SHP77 (cell line): ENCODE measurements at regions not wholly inside any gene's neighbourhood (a gene's known extent, or its start where the extent isn't known, plus 50 kb on each side); places are given as distances from the start of the nearest gene placed in this dataset.

Experiments
- DNase-seq, 2 experiments: peaks; one replicate each; lab custom pipeline; 2025; lab: John Stamatoyannopoulos, UW

DNA sequence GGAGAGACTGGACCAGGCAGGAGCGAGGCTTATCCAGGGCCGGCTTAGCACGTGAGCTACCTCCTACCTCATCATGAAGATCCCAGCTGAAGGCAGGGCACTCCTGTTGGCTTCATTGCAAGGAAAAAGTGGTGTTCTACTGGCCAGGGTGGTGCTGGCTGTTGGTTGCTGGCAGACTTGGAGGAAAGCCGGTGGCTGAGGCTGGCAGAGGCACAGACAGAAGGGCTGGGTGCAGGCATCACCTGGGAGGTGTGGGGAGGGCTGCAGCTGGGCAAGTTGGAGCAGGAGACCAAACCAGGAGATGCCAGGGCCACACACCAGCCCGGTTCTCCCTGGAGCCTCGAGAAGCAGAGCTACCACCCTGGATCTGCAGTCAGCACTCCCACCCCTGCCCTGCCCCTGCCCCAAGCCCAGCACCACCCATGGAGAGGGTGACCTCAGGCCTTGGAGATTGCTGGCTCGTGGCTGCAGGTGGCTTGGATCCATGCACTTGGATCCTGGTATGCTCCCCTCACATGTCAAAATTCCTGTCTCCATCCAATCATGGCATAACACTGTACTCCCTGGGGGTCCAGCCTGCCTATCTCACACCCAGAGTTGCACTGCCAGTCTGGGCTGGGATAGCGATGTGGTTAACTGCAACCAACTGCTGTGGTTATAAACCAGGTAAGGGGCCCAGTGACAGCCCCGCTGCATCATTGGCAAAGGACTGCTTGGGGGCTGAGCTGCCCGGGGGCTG, 49.7 kb downstream of the GLI2 start:
- DNase-seq: no peak

DNA sequence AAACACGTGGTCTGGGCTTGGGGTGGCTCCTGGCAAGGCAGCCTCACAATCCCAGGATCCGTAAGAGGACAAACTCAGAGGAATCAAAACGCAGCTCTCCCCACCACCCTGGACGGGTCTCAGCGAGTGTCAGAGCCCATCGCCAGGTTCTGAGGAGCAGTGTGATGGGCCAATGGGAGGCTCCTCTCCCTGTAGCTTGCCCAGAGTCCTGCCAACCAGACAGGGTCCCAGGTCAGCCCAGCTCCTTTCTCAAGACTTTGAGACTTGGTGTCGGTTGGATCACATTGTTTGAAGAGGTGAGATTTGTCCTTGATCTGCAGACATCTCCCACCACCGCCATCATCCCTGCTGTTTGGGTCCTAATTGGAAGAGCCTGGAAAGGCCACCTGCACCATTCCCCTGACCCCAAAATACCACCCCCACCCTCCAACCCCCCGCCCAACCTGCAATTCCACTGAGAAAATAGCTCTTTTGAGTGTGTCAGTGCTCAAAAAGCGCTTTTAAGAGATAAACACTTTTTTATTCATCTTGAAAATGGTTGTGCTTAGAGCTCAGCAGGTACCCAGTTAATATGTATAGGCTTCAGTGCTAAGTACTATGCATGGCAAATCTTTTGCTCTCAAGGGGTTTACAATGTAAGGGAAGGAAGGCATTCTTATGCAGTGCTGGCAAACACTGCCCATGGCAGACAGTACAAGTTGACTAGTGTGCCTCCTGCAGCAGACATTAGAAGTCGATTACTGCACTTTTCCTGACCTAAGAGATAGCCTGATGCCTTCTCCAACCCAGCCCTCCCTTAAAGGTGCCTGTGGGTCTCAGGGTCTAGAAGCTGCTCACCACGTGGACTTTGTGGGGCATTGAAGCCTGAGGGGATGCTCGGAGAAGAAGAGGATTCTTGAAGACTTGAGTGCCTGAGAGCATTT, 50.6 kb downstream of the GLI2 start:
- no peak for DNase-seq

DNA sequence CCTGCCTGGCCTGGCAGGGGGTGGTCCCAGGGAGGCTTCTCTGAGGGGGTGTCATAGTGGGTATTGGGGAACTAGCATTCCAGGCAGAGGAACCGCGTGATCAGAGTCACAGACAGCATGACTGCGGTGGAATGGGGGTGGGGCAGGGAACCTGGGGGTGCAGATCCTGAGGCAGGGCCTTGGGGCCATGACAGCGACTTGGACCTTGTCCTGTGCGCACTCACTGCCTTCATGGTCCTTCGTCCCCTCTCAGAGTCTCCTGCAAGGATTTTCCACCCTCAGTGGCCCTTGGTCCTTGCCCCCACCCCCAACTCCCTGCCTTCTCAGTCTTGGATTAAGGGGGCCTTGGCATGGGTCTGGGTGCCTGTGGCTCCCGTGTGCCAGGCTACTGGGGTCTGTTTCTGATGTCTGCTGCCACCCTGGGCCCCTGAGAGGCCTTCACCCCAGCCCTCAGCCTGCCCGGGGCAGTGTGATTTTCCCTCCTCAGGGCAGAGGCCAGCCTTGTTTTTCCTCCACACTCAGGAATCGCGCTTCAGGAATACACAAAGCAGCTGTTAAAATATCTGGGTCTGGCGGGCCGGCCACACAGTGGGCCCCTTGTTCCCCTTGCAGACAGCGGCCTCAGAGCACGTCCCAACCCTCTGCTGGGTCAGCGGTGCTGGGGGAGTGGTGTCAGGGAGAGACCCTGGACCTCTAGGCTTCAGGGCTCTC, 51.6 kb downstream of the GLI2 start:
- no peak for DNase-seq

DNA sequence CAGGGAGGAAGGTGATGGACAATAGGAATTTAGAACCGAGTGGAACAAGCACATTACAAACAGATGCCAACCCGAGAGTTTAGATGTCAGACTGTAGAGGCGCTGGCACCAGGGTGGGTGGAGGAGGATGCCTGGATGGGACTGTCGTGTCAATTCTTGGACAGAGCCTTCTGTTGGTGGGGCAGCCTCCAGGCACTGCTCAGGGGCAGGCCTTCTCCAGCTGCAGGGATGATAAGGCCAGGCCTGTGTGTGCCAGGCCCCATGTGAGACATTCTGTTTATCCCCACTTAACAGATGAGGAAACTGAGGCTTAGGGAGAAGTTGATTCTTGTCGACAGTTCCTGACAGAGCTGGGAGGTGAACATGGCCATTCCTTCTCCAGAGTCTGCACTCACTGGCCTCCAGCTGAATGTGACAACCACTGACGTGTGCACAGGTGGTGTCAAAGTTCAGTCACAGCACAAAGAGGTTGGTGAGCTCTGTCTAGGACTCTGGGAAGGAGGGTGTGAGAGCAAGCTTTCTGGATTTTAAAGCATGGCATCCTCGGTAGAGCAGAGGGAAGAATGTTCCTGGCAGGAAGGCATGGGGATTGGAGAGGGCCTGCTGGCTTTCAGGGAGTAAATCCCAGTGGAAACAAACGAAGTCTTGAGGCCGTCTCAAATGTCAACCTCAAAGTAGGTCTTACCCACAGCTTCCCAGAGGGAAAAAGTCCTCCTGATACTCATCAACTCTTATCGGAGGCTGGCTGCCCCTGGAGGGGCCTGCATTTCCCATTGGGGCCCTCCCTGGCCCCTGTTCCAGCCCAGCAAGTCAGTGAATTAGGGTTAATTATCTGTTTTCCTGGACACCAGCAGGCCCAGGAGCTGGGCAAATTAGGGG, 52.4 kb downstream of the GLI2 start:
- DNase-seq: no peak

DNA sequence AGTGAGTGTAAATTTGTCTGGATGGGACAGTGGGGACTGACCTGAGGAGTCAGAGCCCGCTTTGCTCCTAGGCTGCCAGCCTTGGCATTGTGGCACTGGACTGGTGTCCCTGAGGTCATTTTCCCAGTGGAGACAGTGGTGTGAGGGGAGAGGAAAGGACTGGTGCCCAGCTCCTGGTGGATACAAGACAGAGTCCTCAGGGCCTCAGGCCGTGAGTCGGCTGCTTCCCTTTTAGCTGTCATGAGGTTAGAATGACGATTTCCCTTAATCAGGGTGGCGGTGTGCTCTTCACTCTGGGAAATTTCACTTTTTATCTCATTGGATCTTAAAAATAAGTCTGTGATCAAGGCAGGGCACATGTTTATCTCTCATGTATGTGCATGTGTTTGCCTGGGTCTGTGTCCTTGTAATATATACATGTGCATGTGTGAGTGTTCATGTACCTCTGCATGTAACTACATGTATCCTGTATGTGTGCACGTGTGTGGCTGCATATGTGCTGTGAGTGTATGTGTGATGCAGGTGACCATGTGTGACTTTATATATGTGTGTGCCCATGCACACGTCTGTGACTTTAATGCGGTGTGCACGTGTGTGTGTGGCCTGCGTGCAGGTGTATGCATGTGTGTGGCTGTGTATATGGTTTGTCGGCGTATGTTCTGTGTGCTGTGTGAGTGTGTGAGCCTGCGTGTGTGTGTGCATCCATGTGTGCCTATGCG, 55.7 kb downstream of the GLI2 start:
- no peak for DNase-seq

DNA sequence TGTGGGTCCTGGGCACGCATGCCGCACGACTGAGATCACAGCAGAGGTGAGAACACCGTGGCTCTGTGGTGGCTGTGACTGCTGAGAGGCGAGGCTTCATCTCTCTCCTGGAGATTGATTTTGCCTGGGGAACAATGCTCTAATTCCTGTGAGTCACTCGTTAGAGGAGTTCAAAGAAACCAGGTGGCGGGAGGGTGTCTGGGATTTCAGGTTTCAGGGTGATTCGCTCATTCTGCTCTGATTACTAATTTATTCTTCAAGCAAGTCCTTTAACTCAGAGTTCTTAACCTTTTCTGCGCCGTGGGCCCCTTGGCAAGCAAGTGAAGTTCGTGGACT, 56.3 kb downstream of the GLI2 start:
- no peak for DNase-seq

DNA sequence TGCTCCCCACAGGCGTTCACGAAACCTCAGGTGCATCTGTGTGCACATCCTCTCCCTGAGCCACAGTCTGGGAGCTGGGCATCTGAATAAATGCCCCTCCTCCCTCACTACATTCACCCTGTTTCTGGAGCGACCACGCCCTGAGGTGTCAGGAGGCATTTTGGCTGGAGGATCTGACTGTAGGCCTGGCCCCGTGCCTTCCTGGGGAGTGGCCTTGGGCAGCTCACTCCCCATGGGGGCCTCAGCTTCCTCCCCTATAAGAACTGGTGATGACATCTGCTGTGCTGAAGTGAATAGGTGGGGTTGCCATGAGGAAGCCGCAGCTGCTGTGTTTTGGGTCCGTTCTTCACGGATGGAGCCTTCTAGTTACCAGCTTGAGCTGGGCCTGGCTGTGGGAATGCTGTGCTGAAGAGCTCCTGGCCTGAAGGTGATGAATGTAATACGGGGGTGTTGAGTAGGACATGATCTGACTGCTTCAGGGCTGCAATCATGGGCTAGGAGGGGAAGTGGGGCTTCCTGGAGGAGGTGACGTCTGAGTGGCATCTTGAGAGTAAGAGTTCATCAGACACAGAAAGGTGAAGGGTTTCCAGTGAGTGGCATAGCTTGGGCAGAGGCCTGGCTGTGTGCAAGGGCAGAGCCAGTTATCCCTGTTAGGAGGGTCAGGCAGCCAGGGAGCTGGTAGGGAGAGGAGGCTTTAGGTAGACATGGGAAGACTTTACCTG, 58.2 kb downstream of the GLI2 start:
- DNase-seq: no peak

DNA sequence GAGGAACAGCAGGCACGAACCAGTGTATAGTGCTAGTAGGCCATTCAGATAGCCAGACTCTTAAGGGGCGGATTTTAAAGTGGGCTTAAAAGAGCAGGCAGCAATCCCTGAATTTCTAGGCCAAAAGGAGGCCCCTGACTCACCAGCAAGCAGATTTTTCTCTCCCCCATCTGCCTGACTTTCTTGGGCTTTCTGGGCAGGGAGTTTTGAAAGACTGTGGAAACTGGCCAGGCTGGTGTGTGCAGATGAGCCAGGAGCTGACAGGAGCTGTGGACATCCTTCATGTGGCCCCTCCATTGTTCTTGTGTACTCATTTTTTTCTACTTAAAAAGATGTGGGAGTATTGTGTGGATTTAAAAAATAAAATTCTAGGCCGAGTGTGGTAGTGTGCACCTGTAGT, 59.0 kb downstream of the GLI2 start:
- DNase-seq: no peak

DNA sequence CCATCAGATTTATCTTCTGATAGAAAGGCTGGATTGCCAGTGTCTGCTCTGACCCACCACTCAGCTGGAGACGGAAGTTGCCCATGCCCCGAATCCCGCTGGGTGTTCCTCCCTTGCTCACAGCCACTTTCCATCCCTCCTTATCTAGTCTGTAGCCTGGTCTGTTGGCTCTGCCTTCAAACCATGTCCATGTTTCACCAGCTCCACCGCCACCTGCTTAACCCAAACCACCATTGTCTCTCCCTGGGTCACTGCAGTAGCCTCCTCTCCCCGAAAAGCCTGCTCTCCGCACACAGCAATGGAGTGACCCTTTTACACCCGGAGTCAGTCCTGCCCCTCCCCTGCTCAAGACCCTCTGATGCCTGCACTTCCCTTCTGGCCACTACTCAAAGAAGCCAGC, 60.4 kb downstream of the GLI2 start:
- DNase-seq: no peak

DNA sequence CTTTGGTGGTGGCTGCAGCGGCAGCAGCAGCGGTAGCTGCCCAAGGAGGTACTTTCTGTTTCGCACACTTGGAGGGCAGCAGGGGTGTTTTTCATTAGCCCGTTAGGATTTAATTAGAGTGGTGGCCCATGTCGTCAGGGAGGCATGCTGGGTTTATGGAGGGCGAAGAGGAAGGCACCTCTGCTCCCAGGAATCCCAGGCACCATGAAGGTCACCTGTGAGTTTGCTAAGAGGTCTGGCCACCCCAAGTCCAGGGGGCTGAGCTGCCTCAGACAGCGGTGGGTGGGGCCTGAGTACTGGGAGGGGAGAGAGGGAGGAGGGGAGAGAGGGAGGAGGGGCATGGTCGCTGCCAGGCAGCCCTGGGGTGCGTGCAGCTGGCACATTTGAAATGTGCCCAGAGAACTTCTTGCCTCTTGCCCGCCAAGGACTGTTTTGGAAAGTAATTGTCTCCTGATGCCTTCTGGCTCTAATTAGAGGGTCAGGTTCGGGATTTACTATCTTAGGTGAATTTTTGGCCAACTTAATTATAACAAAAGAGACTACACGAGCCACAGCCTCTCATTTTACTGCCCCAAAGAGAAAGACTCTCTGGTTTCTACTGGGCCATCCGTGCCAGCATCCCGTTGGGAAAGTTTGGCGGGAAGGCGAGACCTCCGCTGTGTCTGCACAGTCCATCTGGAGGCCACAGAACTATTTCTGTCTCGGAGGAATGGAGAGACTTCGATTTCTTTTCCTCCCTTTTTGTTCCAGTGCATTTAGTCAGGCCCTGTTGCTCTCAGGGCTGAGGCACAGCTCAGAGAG, 62.0 kb downstream of the GLI2 start:
- no peak for DNase-seq

DNA sequence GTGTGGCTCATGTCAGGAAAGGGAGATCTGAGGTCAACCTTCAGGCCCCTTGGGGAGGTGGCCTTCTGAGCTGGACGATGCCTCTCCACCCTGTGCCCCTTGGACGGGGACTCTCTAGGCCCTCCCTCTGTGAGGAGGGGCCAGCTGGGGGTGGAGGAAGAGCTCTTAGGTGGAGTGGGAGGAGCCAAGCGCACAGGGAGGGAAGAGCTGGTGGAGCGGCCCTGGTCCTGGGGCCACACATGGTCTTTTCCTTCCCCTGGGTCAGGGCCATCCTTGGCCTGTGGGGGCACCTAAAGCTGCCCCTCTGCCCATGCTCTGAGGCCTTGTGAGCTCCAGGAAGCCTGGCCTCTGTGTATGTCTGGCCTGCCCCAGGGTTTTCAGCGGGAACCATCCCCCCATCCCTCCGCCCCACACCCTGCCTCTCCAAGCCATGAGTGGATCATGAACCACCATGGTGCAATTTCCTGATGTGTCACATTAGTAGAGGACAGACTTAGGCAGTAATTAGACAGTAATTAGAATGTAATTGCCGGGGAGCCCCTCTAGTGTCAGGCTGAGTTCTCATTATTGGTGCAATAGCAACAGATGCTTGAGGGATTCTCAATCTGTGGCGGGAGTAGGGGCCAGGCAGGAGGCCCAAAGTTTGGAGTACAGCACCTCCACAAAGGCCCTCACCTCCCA, 63.0 kb downstream of the GLI2 start:
- DNase-seq: no peak

DNA sequence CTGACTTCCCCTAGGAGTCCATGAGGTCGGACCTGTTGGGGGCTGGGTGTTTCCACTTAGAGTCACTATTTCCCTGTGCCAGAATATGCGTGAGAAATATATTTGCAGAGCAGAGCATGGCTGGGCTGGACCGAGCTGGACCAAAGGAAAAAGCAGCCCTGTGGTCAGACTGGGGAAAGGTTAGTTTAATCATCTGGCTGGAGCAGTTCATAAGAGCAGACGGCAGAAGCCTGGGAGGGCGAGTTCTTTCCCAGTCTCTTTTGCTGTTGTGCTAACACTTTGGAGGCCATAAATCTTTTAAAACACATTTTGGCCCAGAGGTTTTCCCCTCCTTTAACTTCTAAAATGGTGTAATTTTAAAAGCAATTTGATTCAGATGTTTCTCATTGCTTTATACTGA, 66.5 kb downstream of the GLI2 start:
- DNase-seq: no peak

DNA sequence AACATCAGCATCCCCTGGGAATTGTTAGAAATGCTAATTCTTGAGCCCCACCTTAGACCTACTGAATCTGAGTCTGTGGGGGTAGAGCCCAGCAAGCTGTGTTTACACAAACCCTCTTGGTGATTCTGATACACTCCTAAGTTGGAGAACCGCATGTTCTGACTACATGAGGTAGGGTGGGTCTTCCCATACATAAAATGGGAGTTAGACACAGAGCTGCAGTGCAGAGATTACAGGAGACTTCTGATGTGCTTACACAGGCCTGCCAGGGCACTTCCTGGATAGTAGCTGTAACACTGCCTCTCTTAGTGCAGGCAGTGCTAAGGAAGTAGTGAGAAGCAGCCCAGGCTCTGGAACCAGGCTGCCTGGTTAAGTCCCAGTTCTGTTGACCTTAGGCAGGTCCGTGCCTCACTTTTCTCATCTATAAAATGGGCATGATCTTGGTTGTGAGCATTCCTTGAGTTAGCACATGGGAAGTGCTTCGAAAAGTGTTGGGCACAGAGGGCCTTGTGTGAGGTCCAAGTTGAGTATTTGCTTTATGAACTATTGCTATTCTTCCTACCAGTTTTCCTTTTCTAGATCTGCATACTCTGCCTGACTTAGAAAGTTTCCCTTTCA, 67.3 kb downstream of the GLI2 start:
- DNase-seq: no peak

DNA sequence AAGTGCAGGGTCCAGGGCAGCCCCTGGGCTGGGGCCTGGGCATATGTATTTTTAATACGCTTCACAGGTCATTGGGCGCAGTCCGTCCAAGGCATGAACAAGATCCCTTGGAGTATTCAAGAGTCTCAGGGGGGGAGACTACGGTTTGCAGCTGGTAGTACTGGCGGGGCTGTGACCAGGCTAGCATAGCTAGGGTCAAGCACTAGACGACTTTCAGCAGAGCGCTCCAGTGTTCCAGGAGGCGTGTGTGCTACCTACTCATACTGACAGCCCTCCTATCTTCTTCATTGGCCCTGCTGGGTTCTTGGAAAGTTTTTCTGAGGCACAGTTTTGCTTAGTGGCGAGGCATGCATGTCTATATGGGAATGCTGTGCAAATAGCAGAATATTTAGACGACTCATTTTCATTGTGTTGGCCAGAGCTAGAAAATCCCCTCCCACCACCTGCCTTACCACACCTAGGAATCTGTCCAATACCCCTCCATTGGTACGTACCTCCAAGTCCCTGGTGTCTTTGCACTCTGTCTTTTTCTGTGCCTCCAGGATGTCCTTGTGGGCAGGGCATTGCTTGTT, 68.2 kb downstream of the GLI2 start:
- no peak for DNase-seq

DNA sequence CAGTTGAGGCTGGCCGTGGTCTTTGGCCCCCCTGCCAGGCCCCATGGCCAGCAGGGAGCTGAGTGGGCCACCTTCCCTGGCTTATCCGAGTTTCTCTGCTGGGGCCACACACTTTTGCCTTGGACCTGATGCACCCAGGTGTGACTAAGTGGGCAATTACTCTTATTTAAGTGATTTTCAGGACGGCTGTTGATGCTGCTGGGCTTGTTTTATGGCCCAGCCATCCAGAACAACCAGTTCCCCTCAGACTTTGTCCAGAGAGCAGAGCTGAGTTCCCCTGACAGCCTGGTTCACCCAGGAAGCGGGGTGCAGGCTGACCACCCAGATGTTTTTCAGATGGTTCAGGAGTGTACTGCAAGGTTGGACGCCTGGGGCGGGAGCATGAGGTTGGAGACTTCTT, 68.8 kb downstream of the GLI2 start:
- no peak for DNase-seq

DNA sequence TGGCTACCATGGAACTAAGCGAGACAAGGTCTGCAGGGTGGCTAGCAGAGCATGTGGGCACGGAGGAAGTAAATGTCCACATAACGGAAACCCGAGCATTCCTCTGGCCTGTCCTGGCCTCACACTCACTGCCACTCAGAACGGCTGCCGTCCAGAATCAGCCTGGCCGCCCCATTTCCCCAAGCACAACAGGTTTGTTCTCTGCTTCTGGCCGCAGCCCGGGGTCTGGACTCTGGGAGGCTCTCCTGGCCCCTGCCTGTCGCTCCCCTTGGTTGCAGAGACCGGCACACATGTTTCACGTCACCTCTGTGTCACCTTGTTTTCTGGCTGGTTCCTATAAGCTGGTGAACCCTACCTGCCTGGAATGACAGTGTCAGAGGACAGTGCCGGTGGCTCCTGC, 69.3 kb downstream of the GLI2 start:
- no peak for DNase-seq

DNA sequence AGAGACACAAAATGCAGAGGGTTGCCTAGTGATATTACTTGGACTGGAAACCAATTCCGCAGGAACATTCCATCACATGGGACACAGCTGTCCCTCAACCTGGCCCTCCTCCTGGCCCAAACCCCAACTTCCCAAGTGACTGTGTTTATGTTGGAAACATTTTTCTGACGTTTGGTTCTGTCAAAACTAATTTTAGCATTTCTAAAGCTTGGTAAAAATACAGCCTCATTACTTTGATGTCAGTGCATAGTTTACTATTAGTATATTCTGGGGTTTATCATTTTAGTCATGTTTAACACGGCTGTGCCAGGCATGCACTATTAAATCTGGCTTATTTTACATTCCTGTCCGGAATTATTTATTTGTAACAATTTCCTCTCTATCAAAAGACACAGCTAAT, 69.9 kb downstream of the GLI2 start:
- no peak for DNase-seq

DNA sequence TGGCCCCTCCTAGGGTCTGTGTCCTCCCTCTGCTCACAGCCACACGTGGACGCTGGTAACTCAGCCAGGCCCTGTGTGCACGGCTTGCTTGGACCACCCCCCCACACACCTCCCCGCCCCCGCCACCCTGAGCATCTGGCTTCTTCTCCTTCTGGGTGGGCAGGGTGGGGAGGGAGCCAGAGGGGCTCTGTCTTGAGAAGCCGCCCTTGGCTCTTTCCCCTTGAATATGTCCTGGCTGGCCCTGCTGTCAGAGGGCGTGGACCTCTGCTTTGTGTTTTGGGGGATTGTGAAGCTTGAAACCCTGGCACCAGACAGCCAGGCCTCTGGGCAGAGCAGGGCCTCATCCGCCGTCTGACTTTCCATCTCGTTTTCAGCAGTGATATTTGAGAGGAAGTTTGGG, 72.1 kb downstream of the GLI2 start:
- DNase-seq: no peak
